ENCODE measurements at regions not wholly inside any gene's neighbourhood (a gene's known extent, or its start where the extent isn't known, plus 50 kb on each side); places are given as distances from the start of the nearest gene placed in this dataset.
"Not testable (repeated sequence)": the region's sequence is repeated elsewhere in the genome, so short reads cannot be mapped to it uniquely, and the experiment has no call there.

GRCh38 chr11:134843735-134844134, 431.7 kb upstream of the B3GAT1 start:
- no peak overlapping the region for H3K4me3 ChIP-seq (ENCODE audit: low read depth, low read length)
- TF ChIP-seq CTCF (IDR thresholded peaks at IDR 0.05; ENCODE audit: low read depth, low read length): no peak

- TF ChIP-seq CTCF (IDR thresholded peaks at IDR 0.05; ENCODE audit: low read depth, low read length): no peak
- no peak overlapping the region for H3K4me3 ChIP-seq (ENCODE audit: low read depth, low read length)
These were observed 431.0 kb upstream of the B3GAT1 start for GRCh38 chr11:134843020-134843419.

GRCh38 chr11:134841972-134842371, 429.9 kb upstream of the B3GAT1 start:
- no peak overlapping the region for H3K4me3 ChIP-seq (ENCODE audit: low read depth, low read length)
- TF ChIP-seq CTCF (IDR thresholded peaks at IDR 0.05; ENCODE audit: low read depth, low read length): no peak

- no peak for TF ChIP-seq CTCF (IDR thresholded peaks at IDR 0.05; ENCODE audit: low read depth, low read length)
- no peak overlapping the region for H3K4me3 ChIP-seq (ENCODE audit: low read depth, low read length)
These were observed 429.4 kb upstream of the B3GAT1 start for GRCh38 chr11:134841411-134841810.

- no peak for TF ChIP-seq CTCF (IDR thresholded peaks at IDR 0.05; ENCODE audit: low read depth, low read length)
- H3K4me3 ChIP-seq (ENCODE audit: low read depth, low read length): no peak overlapping the region
These were observed 428.9 kb upstream of the B3GAT1 start for GRCh38 chr11:134840945-134841344.

- H3K4me3 ChIP-seq (ENCODE audit: low read depth, low read length): not testable (repeated sequence)
These were observed 428.1 kb upstream of the B3GAT1 start for GRCh38 chr11:134840165-134840564.

- no peak for TF ChIP-seq CTCF (IDR thresholded peaks at IDR 0.05; ENCODE audit: low read depth, low read length)
These were observed 426.7 kb upstream of the B3GAT1 start for GRCh38 chr11:134838708-134839107.

GRCh38 chr11:134837887-134838232, 425.8 kb upstream of the B3GAT1 start:
- TF ChIP-seq CTCF (IDR thresholded peaks at IDR 0.05; ENCODE audit: low read depth, low read length): no peak
- no peak overlapping the region for H3K4me3 ChIP-seq (ENCODE audit: low read depth, low read length)

More at GRCh38 chr11:134838708-134839107, 426.7 kb upstream of the B3GAT1 start:
- H3K4me3 ChIP-seq (ENCODE audit: low read depth, low read length): no peak overlapping the region
